Gastrocnemius medialis (tissue), 4 donors: ENCODE measurements at regions not wholly inside any gene's neighbourhood (a gene's known extent, or its start where the extent isn't known, plus 50 kb on each side); places are given as distances from the start of the nearest gene placed in this dataset.
"Not testable (repeated sequence)": the region's sequence is repeated elsewhere in the genome, so short reads cannot be mapped to it uniquely, and the experiment has no call there.

Experiments used
- ATAC-seq, 2 donors: fragments of 150-250 bp; one replicate each; pipeline ENCODE4 v1.9.1; 2016
- DNase-seq, 2 donors: peaks; one replicate each; pipeline ENCODE4 v3.0.0-alpha.2; 2019
- H3K27ac ChIP-seq, 4 donors: fragments of 200-600 bp; sonication (generic); 1 replicate in 1 of 4; 2 replicates in 3 of 4; pipeline ENCODE4 v1.5.1; 2016 to 2018; ENCODE audit warnings: mild to moderate bottlenecking in 2 of 4, moderate library complexity in 1 of 4
- H3K27me3 ChIP-seq, 3 donors: fragments of 200-600 bp; sonication (generic) in 2 of 3; 1 replicate in 1 of 3; 2 replicates in 2 of 3; pipeline versions ENCODE4 v1.5.1 to v1.6.0; 2016 to 2019; ENCODE audit warnings: mild to moderate bottlenecking in 1 of 3, moderate library complexity in 1 of 3
- H3K36me3 ChIP-seq, 2 donors: fragments of 200-600 bp; sonication (generic) in 1 of 2; one replicate each; pipeline ENCODE4 v1.5.1; 2017 to 2018
- H3K4me1 ChIP-seq, 2 donors: fragments of 200-600 bp; sonication (generic) in 1 of 2; one replicate each; pipeline ENCODE4 v1.5.1; 2016 to 2017; ENCODE audit warnings: mild to moderate bottlenecking in 2 of 2
- H3K4me3 ChIP-seq, 4 donors: fragments of 200-600 bp; sonication (generic) in 3 of 4; 1 replicate in 1 of 4; 2 replicates in 3 of 4; pipeline ENCODE4 v1.5.1; 2016 to 2019; ENCODE audit warnings: mild to moderate bottlenecking in 2 of 4
- H3K9me3 ChIP-seq, 3 donors: fragments of 200-600 bp; sonication (generic) in 2 of 3; 1 replicate in 1 of 3; 2 replicates in 2 of 3; pipeline ENCODE4 v1.5.1; 2016 to 2019
- POLR2A ChIP-seq, 2 donors: fragments of 450-650 bp; IDR thresholded peaks; one replicate each; pipeline ENCODE4 v1.6.1; 2017; ENCODE audit warnings: antibody characterized with exemption in 2 of 2, mild to moderate bottlenecking in 2 of 2, moderate library complexity in 2 of 2
- in situ Hi-C, 4 donors: fragments of 200-750 bp; cut with MboI; loops; one replicate each; pipeline versions ENCODE4 v1.15.0 to v1.8.0; 2017; ENCODE audit warnings: low sequenced_read_pairs in 4 of 4
- intact Hi-C: fragments of 100-400 bp; cut with DNase I; formaldehyde crosslinking; loops from one replicate; pipeline ENCODE4 v1.15.1; 2023; ENCODE audit warnings: low total_unique reads
- TF ChIP-seq, protein P1 (sequence below), 5 experiments: fragments of 450-650 bp in 3 of 5; fragments of 200-600 bp in 2 of 5; sonication (generic) in 2 of 5; IDR thresholded peaks in 4 of 5; conservative IDR thresholded peaks in 1 of 5; 1 replicate in 4 of 5; 2 replicates in 1 of 5; pipeline ENCODE4 v1.5.1; 2016 to 2019; ENCODE audit warnings: antibody characterized with exemption in 5 of 5, mild to moderate bottlenecking in 3 of 5, moderate library complexity in 3 of 5

DNA sequence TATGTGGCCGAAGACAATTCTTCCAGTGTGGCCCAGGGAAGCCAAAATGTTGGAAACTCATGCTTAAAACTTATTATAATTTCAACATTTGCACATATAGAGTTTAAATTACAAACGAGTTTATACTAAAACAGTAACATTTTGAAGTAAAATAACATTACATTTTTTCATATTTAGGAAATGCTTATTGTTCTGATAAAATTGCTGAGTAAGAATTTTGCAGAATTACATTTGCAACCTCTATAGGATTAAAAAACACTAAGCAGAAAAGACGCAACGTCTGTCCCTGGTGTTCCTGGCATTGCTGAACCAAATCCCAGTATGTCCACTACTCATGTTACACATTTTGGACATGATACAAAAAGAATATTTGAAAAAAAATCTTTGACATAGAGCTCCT is 1241.2 kb downstream of the SUCLG1 start:
- no peak for DNase-seq
- no peak for TF ChIP-seq POLR2A (IDR thresholded peaks at IDR 0.05)
- TF ChIP-seq, protein P1, sequence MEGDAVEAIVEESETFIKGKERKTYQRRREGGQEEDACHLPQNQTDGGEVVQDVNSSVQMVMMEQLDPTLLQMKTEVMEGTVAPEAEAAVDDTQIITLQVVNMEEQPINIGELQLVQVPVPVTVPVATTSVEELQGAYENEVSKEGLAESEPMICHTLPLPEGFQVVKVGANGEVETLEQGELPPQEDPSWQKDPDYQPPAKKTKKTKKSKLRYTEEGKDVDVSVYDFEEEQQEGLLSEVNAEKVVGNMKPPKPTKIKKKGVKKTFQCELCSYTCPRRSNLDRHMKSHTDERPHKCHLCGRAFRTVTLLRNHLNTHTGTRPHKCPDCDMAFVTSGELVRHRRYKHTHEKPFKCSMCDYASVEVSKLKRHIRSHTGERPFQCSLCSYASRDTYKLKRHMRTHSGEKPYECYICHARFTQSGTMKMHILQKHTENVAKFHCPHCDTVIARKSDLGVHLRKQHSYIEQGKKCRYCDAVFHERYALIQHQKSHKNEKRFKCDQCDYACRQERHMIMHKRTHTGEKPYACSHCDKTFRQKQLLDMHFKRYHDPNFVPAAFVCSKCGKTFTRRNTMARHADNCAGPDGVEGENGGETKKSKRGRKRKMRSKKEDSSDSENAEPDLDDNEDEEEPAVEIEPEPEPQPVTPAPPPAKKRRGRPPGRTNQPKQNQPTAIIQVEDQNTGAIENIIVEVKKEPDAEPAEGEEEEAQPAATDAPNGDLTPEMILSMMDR (IDR thresholded peaks at IDR 0.05 in 4 of 5, conservative IDR thresholded peaks at IDR 0.05 in 1 of 5) = no peak
- in situ Hi-C loops (no loop called here), intact Hi-C loops (no loop called here)
- no peak for ATAC-seq
- no peaks in the 10 kb centered on the region for H3K36me3 ChIP-seq
- H3K27ac ChIP-seq = no peak overlapping the region
- no peaks in the 10 kb centered on the region for H3K27me3 ChIP-seq
- H3K4me1 ChIP-seq = no peaks in the 10 kb centered on the region
- H3K4me3 ChIP-seq = no peak overlapping the region
- H3K9me3 ChIP-seq = no peaks in the 10 kb centered on the region

DNA sequence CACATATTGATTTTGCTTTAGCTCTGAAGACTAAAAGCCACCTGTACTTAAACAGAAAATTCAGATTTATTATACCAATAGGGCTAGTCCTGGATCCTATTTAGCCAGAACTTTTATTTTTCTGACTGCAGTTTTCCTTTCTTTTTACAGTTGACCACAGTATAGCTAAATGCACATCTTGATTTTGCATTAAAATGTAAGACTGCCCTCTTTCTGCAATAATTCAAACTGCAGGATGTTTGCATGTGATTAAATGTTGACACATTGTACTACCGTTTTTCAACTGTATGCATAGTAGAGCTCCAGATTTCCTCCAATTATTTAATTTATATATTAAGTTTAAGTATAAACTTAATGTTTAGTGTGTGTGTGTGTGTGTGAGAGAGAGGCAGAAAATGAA is 1262.9 kb downstream of the SUCLG1 start:
- in situ Hi-C loops (no loop called here), intact Hi-C loops (no loop called here)
- Histone ChIP-seq H3K9me3 (no peaks in the 10 kb centered on the region), H3K27me3 (no peaks in the 10 kb centered on the region), H3K4me1 (no peaks in the 10 kb centered on the region), H3K4me3 (no peak overlapping the region), H3K36me3 (no peaks in the 10 kb centered on the region), H3K27ac (no peak overlapping the region)
- TF ChIP-seq, protein P1 (IDR thresholded peaks at IDR 0.05 in 4 of 5, conservative IDR thresholded peaks at IDR 0.05 in 1 of 5) = peak in 3 of 5 experiments; percentile 7 to 29 (median 28)
- no peak for TF ChIP-seq POLR2A (IDR thresholded peaks at IDR 0.05)
- DNase-seq (no peak), ATAC-seq (no peak)

DNA sequence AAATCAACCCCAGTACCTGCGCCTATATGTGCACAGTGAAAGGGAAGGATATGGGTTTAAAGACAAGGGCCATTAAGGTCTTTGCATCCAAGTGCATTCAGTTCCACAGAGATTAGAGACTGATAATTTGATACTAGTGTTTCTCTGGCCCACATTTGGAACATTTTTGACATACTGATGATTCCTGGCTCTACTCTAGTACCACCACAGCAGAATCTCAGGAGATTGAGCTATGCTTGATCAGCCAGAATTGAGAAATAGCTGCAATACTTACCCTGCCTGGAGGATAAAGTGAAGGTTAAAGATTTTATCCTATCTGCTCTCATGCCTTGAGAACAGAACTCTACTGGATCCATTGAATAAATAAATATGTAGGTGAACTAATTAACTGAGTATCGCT is 1267.8 kb downstream of the SUCLG1 start:
- Histone ChIP-seq H3K4me1 (no peaks in the 10 kb centered on the region), H3K9me3 (no peaks in the 10 kb centered on the region), H3K27me3 (no peaks in the 10 kb centered on the region), H3K36me3 (no peaks in the 10 kb centered on the region), H3K27ac (no peak overlapping the region), H3K4me3 (no peak overlapping the region)
- no peak for TF ChIP-seq POLR2A (IDR thresholded peaks at IDR 0.05)
- TF ChIP-seq, protein P1 (IDR thresholded peaks at IDR 0.05 in 4 of 5, conservative IDR thresholded peaks at IDR 0.05 in 1 of 5) = no peak
- intact Hi-C loops (no loop called here), in situ Hi-C loops (no loop called here)
- no peak for ATAC-seq
- no peak for DNase-seq

- in situ Hi-C loops = no loop called here
- H3K27ac ChIP-seq = no peak overlapping the region
- ATAC-seq (no peak), DNase-seq (no peak)
- intact Hi-C loops = no loop called here
- no peaks in the 10 kb centered on the region for H3K4me1 ChIP-seq
- no peaks in the 10 kb centered on the region for H3K27me3 ChIP-seq
- no peaks in the 10 kb centered on the region for H3K9me3 ChIP-seq
- H3K4me3 ChIP-seq = no peak overlapping the region
- H3K36me3 ChIP-seq = no peaks in the 10 kb centered on the region
- no peak for TF ChIP-seq POLR2A (IDR thresholded peaks at IDR 0.05)
- TF ChIP-seq, protein P1 (IDR thresholded peaks at IDR 0.05 in 4 of 5, conservative IDR thresholded peaks at IDR 0.05 in 1 of 5) = no peak
Observed at GRCh38 chr2:83186105-83186760, 1272.8 kb downstream of the SUCLG1 start.

- H3K36me3 ChIP-seq, H3K27me3 ChIP-seq, H3K27ac ChIP-seq, H3K9me3 ChIP-seq, in situ Hi-C loops, H3K4me1 ChIP-seq, ATAC-seq, DNase-seq, intact Hi-C loops, H3K4me3 ChIP-seq: not testable (repeated sequence)
Observed at GRCh38 chr2:83180862-83181530, 1278.1 kb downstream of the SUCLG1 start.
